Panc1 (cell line): ENCODE measurements at regions not wholly inside any gene's neighbourhood (a gene's known extent, or its start where the extent isn't known, plus 50 kb on each side); places are given as distances from the start of the nearest gene placed in this dataset.

Experiments
- ATAC-seq: fragments of 200-7000 bp; cut with Tn5 transposase; 2 replicates; pipeline ENCODE4 v1.9.1; 2020; ENCODE audit warnings: mild to moderate bottlenecking, moderate library complexity
- BruUV-seq: library from RNA; stranded (reverse); fragments of 400-500 nt; replicated peaks from 2 replicates; lab custom pipeline; 2021; lab: Mats Ljungman, UMichigan
- CTCF ChIA-PET: fragments of 300-600 bp; sonication (Branson Sonifier 250); formaldehyde crosslinking; loops from one replicate; lab custom pipeline; 2022; ENCODE audit warnings: antibody characterized with exemption; lab: Charles Lee
- POLR2A ChIA-PET: fragments of 300-600 bp; sonication (Branson Sonifier 250); formaldehyde crosslinking; loops from one replicate; lab custom pipeline; 2022; ENCODE audit warnings: antibody characterized with exemption; lab: Charles Lee
- DNase-seq: peaks from one replicate; pipeline ENCODE4 v3.0.0-alpha.2; 2010; ENCODE audit warnings: low read depth, low spot score
- H3K27ac ChIP-seq: 2 replicates; pipeline ENCODE4 v1.5.1; 2011; ENCODE audit warnings: mild to moderate bottlenecking, low read length, inconsistent platforms
- H3K27me3 ChIP-seq: fragments of 200-500 bp; sonication (Bioruptor generic); 2 replicates; pipeline ENCODE4 v1.6.0; 2014; ENCODE audit warnings: low read length, inconsistent platforms; ENCODE audit not compliant: control insufficient read depth, insufficient read depth
- H3K36me3 ChIP-seq: fragments of 200-500 bp; sonication (Bioruptor generic); 2 replicates; pipeline ENCODE4 v1.5.1; 2014; ENCODE audit warnings: inconsistent platforms, mild to moderate bottlenecking, low read length, moderate library complexity; ENCODE audit not compliant: control insufficient read depth, insufficient read depth
- H3K4me1 ChIP-seq: 2 replicates; pipeline ENCODE4 v1.5.1; 2011; ENCODE audit warnings: inconsistent platforms, mild to moderate bottlenecking, low read length, moderate library complexity; ENCODE audit not compliant: control insufficient read depth, insufficient read depth
- H3K4me3 ChIP-seq, 2 experiments: 2 replicates each; pipeline ENCODE4 v1.5.1; 2011 to 2012; ENCODE audit warnings: low read depth in 2 of 2, low read length in 2 of 2, mild to moderate bottlenecking in 2 of 2, inconsistent platforms in 1 of 2, moderate library complexity in 1 of 2
- H3K9me3 ChIP-seq: fragments of 200-500 bp; sonication (Bioruptor generic); 2 replicates; pipeline ENCODE4 v1.5.1; 2014; ENCODE audit warnings: low read depth, mild to moderate bottlenecking, inconsistent platforms, low read length, moderate library complexity; ENCODE audit not compliant: control insufficient read depth, insufficient read depth
- POLR2AphosphoS5 ChIP-seq: IDR thresholded peaks from 2 replicates; pipeline ENCODE4 v1.6.1; 2012; ENCODE audit warnings: mild to moderate bottlenecking, low read depth, low read length, moderate library complexity
- SIN3A ChIP-seq: IDR thresholded peaks from 2 replicates; pipeline ENCODE4 v1.6.1; 2012; ENCODE audit warnings: low read depth, mild to moderate bottlenecking, low read length, moderate library complexity, borderline replicate concordance; ENCODE audit not compliant: insufficient read depth
- TCF7L2 ChIP-seq: IDR thresholded peaks from 2 replicates; pipeline ENCODE4 v1.6.1; 2011; ENCODE audit warnings: mild to moderate bottlenecking, low read depth, low read length, inconsistent platforms
- in situ Hi-C: cut with HindIII; loops from 2 replicates; pipeline ENCODE4 v1.10.0; 2016; ENCODE audit warnings: low sequenced_read_pairs, low pct_unique_long_range_greater_than_20kb
- intact Hi-C: fragments of 100-400 bp; cut with micrococcal nuclease; formaldehyde crosslinking; loops from one replicate; pipeline ENCODE4 v1.10.0; 2022; ENCODE audit not compliant: unreplicated experiment
- TF ChIP-seq, protein P1 (sequence below): fragments of 450-650 bp; IDR thresholded peaks from 2 replicates; pipeline ENCODE4 v1.5.1; 2017; ENCODE audit warnings: mild to moderate bottlenecking
- TF ChIP-seq, protein P2 (sequence below), 2 experiments: IDR thresholded peaks; 2 replicates each; pipeline ENCODE4 v1.6.1; 2011 to 2012; ENCODE audit warnings: low read depth in 2 of 2, control low read depth in 1 of 2, low read length in 1 of 2, mild to moderate bottlenecking in 1 of 2, moderate library complexity in 1 of 2; ENCODE audit not compliant: insufficient read depth in 1 of 2

DNA sequence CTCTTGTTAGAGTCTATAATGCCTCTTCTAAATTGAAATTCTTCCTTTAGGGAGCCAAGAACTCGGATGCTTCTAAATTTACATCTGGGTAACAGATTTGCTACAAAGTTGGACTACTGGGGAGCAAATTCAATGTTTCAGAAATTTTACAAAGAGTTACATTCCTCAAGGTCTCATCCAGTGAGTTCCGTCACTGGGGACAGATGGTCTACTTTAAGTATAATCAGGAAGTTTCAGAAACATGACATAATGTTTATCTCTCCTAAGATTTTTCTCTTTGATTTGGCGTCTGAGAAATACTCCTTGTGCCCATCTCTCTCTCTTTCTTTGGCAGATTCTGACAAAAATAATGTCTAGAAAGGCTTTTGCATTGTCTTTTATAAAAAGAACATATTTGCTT is 81.5 kb upstream of the MBNL2 start:
- Histone ChIP-seq H3K9me3 (no peaks in the 10 kb centered on the region), H3K4me3 (peak overlapping the region in 1 of 2 experiments; percentile 16; a peak in 1 of 4 replicates), H3K27ac (peak overlapping the region; percentile 97), H3K36me3 (peaks cover 4% of the 10 kb centered on the region; the same call in 1 of the 2 replicates), H3K4me1 (peaks cover 58% of the 10 kb centered on the region), H3K27me3 (no peaks in the 10 kb centered on the region)
- no peak for ATAC-seq
- no peak for DNase-seq
- intact Hi-C loops: no loop called here
- CTCF ChIA-PET: interaction anchor here (1.6 kb wide), 1 partner anchor 31 kb away, joined by 7 read pairs; no protein-coding TSS in a partner anchor
- in situ Hi-C loops: no loop called here
- BruUV-seq: no TSS peak
- TF ChIP-seq POLR2AphosphoS5 (no peak), SIN3A (no peak), TCF7L2 (no peak)
- TF ChIP-seq, protein P1, sequence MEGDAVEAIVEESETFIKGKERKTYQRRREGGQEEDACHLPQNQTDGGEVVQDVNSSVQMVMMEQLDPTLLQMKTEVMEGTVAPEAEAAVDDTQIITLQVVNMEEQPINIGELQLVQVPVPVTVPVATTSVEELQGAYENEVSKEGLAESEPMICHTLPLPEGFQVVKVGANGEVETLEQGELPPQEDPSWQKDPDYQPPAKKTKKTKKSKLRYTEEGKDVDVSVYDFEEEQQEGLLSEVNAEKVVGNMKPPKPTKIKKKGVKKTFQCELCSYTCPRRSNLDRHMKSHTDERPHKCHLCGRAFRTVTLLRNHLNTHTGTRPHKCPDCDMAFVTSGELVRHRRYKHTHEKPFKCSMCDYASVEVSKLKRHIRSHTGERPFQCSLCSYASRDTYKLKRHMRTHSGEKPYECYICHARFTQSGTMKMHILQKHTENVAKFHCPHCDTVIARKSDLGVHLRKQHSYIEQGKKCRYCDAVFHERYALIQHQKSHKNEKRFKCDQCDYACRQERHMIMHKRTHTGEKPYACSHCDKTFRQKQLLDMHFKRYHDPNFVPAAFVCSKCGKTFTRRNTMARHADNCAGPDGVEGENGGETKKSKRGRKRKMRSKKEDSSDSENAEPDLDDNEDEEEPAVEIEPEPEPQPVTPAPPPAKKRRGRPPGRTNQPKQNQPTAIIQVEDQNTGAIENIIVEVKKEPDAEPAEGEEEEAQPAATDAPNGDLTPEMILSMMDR: no peak
- TF ChIP-seq, protein P2, sequence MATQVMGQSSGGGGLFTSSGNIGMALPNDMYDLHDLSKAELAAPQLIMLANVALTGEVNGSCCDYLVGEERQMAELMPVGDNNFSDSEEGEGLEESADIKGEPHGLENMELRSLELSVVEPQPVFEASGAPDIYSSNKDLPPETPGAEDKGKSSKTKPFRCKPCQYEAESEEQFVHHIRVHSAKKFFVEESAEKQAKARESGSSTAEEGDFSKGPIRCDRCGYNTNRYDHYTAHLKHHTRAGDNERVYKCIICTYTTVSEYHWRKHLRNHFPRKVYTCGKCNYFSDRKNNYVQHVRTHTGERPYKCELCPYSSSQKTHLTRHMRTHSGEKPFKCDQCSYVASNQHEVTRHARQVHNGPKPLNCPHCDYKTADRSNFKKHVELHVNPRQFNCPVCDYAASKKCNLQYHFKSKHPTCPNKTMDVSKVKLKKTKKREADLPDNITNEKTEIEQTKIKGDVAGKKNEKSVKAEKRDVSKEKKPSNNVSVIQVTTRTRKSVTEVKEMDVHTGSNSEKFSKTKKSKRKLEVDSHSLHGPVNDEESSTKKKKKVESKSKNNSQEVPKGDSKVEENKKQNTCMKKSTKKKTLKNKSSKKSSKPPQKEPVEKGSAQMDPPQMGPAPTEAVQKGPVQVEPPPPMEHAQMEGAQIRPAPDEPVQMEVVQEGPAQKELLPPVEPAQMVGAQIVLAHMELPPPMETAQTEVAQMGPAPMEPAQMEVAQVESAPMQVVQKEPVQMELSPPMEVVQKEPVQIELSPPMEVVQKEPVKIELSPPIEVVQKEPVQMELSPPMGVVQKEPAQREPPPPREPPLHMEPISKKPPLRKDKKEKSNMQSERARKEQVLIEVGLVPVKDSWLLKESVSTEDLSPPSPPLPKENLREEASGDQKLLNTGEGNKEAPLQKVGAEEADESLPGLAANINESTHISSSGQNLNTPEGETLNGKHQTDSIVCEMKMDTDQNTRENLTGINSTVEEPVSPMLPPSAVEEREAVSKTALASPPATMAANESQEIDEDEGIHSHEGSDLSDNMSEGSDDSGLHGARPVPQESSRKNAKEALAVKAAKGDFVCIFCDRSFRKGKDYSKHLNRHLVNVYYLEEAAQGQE (IDR thresholded peaks at IDR 0.05; ENCODE audit: insufficient read depth in 1 of 2, low read depth in 2 of 2, low read length in 1 of 2): no peak
- POLR2A ChIA-PET: interaction anchor here (1.4 to 2.1 kb wide), 2 partner anchors 81 to 85 kb away, joined by 5 to 11 read pairs; partner anchors contain the start of gene MBNL2

DNA sequence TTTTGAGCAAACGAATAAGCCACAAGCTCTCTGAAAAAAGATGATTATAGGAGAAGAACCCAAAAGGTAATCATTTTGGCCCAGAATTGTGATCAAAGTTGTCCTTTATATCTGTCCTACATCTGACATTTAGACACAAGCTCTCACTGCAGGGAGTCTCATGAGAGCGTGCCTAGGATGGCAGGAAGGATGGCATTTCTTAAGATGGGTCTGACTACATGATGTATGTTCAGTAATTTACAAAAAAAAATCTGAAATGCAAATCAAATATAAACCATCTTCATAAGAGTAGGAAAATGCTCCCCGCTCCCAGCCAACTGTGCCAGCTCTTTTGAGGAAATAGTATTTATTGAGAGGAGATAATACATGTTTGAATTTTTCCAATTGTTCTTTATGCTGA is 81.0 kb upstream of the MBNL2 start:
- POLR2A ChIA-PET: interaction anchor here (1.0 to 2.1 kb wide), 5 partner anchors 9 to 84 kb away, joined by 3 to 11 read pairs (median 5); partner anchors contain the start of gene MBNL2
- peak overlapping the region; percentile 35 to 44; a peak in 3 of 4 replicates for H3K4me3 ChIP-seq

More for the DNA sequence above, 81.0 kb upstream of the MBNL2 start:
- no TSS peak for BruUV-seq
- ATAC-seq: peak; percentile 35; the same call in 1 of the 2 replicates
- Histone ChIP-seq H3K27me3 (no peaks in the 10 kb centered on the region), H3K4me1 (peaks cover 53% of the 10 kb centered on the region), H3K36me3 (peaks cover 4% of the 10 kb centered on the region; the same call in 1 of the 2 replicates), H3K27ac (peak overlapping the region; percentile 97), H3K9me3 (no peaks in the 10 kb centered on the region)
- TF ChIP-seq, protein P2 (IDR thresholded peaks at IDR 0.05; ENCODE audit: insufficient read depth in 1 of 2, low read depth in 2 of 2, low read length in 1 of 2): no peak
- no peak for TF ChIP-seq SIN3A
- DNase-seq: no peak
- intact Hi-C loops: no loop called here
- CTCF ChIA-PET: interaction anchor here (1.6 kb wide), 1 partner anchor 32 kb away, joined by 7 read pairs; no protein-coding TSS in a partner anchor
- in situ Hi-C loops: no loop called here
